ENCODE measurements at regions not wholly inside any gene's neighbourhood (a gene's known extent, or its start where the extent isn't known, plus 50 kb on each side); places are given as distances from the start of the nearest gene placed in this dataset.

GRCh38 chr18:41720226-41720625, 234.8 kb upstream of the PIK3C3 start:
- DNase-seq (no peak), ATAC-seq (ENCODE audit: poor library complexity) (no peak)
- intact Hi-C loops (cut with DNase I): no loop called here

DNA sequence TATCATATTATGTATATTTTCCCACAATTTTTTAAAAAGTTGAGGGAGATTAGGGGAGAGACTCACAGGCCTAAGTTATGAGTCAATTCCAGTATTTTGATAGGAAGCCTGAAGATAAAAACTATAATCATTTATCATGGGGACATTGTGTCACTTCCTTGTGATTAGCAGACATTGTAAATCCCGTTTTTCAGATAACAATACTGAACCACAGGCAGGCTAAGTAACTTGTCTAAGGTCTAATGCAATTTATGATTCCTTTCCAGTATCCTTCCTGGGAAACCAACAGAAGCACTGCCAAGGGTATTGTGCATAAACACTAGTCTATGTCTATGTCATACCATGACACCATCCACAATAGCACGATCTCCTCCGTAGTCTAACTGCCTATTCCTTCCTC, 235.2 kb upstream of the PIK3C3 start:
- intact Hi-C loops (cut with DNase I): no loop called here
- no peak for ATAC-seq (ENCODE audit: poor library complexity)
- DNase-seq: no peak

DNA sequence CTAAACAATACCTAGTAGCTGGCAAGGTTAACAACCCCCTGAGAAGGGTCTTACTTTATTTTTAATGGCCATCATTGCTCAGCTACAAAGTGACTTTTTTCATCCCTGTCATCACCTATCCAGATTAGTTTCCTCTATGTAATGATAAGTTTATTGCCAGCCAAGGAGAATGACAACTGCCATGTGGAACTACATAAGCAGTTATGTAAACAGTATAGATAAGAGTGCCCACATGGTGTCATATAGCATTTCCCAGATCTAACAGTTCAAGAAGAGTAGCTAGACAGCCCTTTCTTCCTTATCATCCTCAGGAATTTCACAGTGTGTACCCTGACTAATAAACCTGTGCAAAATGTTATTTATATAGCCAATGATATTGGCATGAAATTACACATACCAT, 240.2 kb upstream of the PIK3C3 start:
- intact Hi-C loops (cut with DNase I): no loop called here
- ATAC-seq (ENCODE audit: poor library complexity) (no peak), DNase-seq (no peak)

- intact Hi-C loops (cut with DNase I): no loop called here
- DNase-seq (no peak), ATAC-seq (ENCODE audit: poor library complexity) (no peak)
These were observed 240.8 kb upstream of the PIK3C3 start for GRCh38 chr18:41713969-41714825.

DNA sequence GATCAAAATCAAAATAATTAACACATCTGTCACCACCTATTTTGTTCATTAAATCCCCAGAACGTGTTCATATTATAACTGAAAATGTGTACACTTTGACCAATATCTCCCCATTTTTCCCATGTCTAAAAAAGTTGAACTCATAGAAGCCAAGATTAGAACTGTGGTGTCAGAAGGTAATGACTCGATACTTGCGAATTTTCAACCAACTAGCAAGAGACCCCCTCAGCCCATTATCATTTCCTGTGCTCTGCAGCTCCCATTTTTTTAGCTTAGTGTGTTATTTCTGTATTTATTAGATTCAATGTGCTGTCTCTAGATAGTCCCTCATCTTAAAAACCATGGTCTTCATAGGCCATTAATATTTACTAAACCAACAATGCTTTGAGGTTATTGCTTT, 248.7 kb upstream of the PIK3C3 start:
- DNase-seq: no peak
- intact Hi-C loops (cut with DNase I): no loop called here
- ATAC-seq (ENCODE audit: poor library complexity): no peak

- ATAC-seq (ENCODE audit: poor library complexity): no peak
- DNase-seq: no peak
- intact Hi-C loops (cut with DNase I): no loop called here
These were observed 251.1 kb upstream of the PIK3C3 start for GRCh38 chr18:41703744-41704530.

DNA sequence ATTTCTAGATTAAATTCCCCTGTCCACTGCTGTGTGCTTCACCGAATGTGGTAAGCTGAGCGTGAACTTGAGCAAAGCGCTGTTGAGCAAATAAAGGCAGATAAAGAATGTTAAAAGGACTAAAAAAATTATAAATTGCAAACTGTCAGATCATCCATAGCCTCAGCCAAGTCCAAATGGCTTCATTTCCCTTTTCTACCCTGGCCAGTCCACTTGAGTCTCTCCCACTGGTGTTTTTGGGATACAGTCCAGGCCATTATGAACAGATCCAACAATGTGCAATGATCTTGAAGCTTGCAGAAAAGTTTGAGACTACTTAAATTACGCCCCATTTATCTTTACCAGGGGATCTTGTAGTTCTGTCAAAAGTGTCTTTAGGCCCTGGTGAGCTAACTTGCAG, 254.6 kb upstream of the PIK3C3 start:
- ATAC-seq (ENCODE audit: poor library complexity) (no peak), DNase-seq (no peak)
- intact Hi-C loops (cut with DNase I): no loop called here

GRCh38 chr18:41695441-41695840, 259.6 kb upstream of the PIK3C3 start:
- ATAC-seq (ENCODE audit: poor library complexity): no peak
- intact Hi-C loops (cut with DNase I): no loop called here
- no peak for DNase-seq

- ATAC-seq (ENCODE audit: poor library complexity): no peak
- DNase-seq: no peak
- intact Hi-C loops (cut with DNase I): no loop called here
These were observed 262.0 kb upstream of the PIK3C3 start for GRCh38 chr18:41693008-41693407.

GRCh38 chr18:41690332-41691127, 264.5 kb upstream of the PIK3C3 start:
- intact Hi-C loops (cut with DNase I): no loop called here
- DNase-seq (no peak), ATAC-seq (ENCODE audit: poor library complexity) (no peak)

GRCh38 chr18:41687138-41687537, 267.9 kb upstream of the PIK3C3 start:
- no peak for DNase-seq
- no peak for ATAC-seq (ENCODE audit: poor library complexity)
- intact Hi-C loops (cut with DNase I): no loop called here

DNA sequence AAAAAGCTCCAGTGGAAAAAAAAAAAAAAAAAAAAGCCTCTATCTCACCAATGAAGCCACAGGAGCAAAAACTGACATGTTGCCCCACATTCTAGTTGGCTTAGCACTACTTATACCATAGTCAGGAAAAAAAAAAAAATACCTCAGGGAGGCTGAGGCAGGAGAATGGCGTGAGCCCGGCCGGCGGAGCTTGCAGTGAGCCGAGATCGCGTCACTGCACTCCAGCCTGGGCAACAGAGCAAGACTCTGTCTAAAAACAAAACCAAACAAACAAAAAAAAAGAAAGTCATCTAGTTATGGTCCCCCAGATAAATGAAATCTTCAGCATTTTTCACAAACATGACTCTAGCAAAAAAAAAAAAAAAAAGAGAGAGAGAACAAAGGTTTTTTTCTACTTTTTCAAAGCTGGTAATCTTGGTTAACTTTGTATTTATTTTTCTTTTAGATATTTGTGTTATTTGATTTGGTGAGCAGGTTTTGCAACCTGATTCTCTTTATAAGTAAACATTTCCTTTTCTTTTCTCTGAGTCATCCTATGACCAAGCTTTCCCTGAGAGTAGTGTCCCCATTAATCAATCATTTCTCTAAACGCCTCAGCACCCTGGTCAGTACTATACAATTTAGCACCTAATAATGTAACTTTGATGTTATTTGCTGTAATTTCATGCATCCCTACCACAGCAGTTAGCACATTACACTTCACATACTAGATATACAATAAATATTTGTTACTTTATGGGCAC, 273.7 kb upstream of the PIK3C3 start:
- intact Hi-C loops (cut with DNase I): no loop called here
- no peak for DNase-seq
- ATAC-seq (ENCODE audit: poor library complexity): no peak

DNA sequence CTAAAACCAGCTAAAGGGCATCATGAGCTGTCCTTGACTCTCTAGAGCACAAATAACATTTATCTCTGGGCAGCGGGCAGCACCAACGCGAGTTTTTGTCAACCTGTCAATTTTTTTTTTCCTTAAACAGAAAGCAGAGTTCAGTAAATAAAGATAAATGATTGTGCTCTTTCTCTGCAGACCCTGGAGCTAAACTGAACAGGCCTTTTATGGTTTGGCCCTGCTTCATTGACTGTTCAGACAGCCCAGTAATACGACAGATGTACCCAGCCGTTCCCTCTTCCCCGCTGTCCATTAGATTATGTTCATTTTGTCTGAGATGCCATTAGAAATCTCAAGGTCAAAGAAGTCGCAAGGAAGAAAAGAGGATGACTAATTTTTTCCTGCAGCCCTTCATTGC, 280.5 kb upstream of the PIK3C3 start:
- no peak for DNase-seq
- intact Hi-C loops (cut with DNase I): no loop called here
- no peak for ATAC-seq (ENCODE audit: poor library complexity)

GRCh38 chr18:41666231-41666630, 288.8 kb upstream of the PIK3C3 start:
- intact Hi-C loops (cut with DNase I): no loop called here
- ATAC-seq (ENCODE audit: poor library complexity) (no peak), DNase-seq (no peak)

GRCh38 chr18:41665210-41665609, 289.8 kb upstream of the PIK3C3 start:
- ATAC-seq (ENCODE audit: poor library complexity): no peak
- intact Hi-C loops (cut with DNase I): no loop called here
- DNase-seq: no peak

- no peak for ATAC-seq (ENCODE audit: poor library complexity)
- DNase-seq: no peak
- intact Hi-C loops (cut with DNase I): no loop called here
These were observed 294.4 kb upstream of the PIK3C3 start for GRCh38 chr18:41660654-41661053.

DNA sequence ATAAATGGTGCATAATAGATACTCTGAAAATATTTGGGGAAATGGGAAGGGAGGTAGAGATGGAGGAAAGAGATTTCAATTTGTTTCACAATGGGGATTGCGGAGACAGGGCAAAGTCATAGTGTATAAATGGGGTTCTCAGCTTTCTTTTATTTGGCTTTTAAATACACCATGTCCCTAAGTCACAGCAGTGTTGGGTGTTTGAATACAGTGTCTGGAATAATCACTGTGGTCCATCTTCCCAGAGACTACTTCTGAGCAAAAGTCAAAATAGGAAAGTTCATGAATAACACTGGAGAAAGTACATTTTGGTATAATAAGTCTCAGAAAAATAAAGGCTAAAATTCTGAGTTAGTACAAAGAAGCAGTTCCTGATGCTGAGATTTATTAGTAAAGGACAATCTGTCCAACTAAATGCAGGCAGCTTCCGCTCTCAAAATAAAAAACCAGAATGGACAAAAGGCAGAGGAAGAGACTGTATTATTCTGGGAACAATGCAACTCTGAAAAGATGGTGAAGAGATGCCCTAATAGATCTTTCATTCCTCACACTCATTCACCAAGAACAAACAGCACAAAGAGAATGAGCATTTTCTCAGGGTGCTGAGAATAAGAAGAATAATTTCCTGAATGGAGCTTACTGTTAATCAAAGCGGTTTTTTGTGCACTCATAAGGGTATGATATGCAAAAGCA, 295.4 kb upstream of the PIK3C3 start:
- ATAC-seq (ENCODE audit: poor library complexity) (no peak), DNase-seq (no peak)
- intact Hi-C loops (cut with DNase I): no loop called here

- intact Hi-C loops (cut with DNase I): no loop called here
- ATAC-seq (ENCODE audit: poor library complexity): no peak
- no peak for DNase-seq
These were observed 297.8 kb upstream of the PIK3C3 start for GRCh38 chr18:41657189-41657588.

Measured in Right ventricle myocardium superior (tissue), 1 donor.